GM04504 (cell line): ENCODE measurements at regions not wholly inside any gene's neighbourhood (a gene's known extent, or its start where the extent isn't known, plus 50 kb on each side); places are given as distances from the start of the nearest gene placed in this dataset.

ENCODE experiments used
- DNase-seq: peaks from one replicate; pipeline ENCODE4 v3.0.0-alpha.2; 2012; ENCODE audit warnings: low read depth

GRCh38 chr11:116077092-116077491, 572.9 kb upstream of the CADM1 start:
- DNase-seq: no peak

DNA sequence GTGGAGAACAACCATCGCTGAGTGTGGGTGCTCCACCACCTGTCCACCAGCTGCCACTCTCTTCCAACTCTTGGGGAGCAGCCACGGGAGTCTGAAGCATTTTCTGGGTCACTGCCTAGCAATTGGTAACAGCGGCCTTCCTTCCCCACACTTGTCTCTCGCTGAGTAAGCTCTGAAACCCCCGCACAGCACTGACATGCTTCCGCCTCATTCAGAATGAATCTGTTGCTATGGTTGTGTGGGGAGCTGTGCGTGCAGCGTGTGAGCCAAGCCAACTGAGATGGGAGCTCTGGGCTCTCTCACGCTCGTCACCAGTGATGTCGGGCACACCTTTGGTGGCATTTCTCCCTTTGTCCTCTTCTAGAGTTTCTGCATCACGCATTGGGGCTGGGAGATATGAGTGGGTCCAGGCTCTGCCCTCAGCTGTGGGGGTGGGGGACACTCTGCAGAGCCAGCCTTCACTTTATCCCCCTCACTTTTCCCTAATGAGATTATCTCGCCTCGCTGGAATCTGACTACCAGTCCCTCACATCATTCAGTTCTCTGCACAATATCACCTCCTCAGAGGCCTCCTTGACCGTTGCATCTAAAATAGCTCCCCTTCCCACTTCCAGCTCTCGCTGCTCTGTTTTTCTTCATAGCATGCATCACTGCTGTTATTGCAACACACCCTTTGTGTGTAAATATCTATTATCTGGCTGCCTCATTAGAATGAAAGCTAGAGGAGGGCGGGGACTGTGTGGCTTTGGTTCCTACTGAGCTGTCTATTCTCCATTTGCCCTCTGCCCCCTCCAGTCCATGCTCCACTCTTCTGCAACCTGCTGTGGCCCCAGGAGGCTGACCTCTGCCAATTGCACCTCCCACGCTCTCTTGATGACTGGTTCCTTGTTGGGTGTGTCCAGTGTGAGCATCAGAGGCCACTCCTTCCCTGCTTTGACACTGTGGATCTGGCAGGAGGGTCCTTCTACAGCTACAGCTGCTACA, 569.9 kb upstream of the CADM1 start:
- no peak for DNase-seq

- no peak for DNase-seq
These were observed 568.6 kb upstream of the CADM1 start for GRCh38 chr11:116072601-116073410.

GRCh38 chr11:116072133-116072532, 567.9 kb upstream of the CADM1 start:
- DNase-seq: no peak

DNA sequence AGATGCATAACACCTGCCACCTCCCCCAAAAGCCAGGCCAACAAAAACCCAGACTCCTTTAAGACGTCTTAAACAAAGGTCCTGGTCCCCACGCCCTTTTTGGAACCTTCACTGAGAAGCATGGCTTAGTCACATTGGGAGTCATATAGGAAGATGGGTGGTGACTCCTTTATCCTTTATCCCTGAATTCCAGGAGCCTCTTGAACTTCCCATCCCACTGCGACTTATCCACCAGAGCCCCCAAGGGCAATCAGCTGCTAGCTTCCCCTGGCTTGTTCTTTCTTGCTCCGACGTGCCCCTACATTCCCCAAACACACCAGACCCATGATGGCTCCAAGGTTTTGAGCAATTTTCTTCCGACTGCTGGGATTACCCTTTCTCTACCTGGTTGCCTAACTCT, 567.0 kb upstream of the CADM1 start:
- DNase-seq: no peak

- DNase-seq: no peak
These were observed 566.3 kb upstream of the CADM1 start for GRCh38 chr11:116070520-116070919.

GRCh38 chr11:116066777-116067176, 562.6 kb upstream of the CADM1 start:
- no peak for DNase-seq

GRCh38 chr11:116065986-116066385, 561.8 kb upstream of the CADM1 start:
- no peak for DNase-seq

DNA sequence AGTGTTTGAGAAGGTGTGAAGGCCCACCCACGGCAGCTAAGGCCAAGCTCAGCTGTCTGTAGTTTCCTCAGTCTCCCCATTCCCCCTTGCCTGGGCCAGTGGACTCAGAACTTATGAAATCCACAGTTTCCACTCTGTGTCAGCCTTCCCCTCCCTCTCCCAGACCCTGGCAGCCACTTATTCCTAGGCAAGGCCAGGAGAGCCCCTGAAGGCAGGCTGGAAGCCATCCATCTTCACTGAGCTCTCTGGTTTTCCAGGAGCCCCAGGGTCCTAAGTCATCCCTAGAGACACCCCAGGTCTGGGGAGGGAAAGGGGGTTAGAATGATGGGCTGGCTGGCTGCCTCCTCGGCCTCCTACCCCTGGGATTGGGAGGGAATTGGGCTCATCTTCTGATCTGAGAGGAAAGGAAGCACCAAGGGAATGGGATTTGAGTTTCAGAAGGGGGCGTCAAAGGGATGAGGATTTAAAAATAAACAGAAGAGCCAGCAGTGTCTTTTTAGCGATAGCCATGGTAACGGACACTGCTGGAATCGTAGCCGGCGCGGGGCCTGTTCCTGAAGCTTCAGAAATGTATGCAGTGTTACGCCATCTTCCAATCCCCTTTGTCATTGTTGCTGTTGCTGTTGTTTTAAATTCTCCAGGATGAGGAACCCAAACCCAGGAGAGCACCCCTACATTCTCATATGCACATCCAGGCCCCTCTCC, 561.1 kb upstream of the CADM1 start:
- no peak for DNase-seq

GRCh38 chr11:116062490-116063171, 558.4 kb upstream of the CADM1 start:
- DNase-seq: no peak

- no peak for DNase-seq
These were observed 557.9 kb upstream of the CADM1 start for GRCh38 chr11:116062129-116062489.

GRCh38 chr11:116061322-116061721, 557.1 kb upstream of the CADM1 start:
- DNase-seq: no peak

DNA sequence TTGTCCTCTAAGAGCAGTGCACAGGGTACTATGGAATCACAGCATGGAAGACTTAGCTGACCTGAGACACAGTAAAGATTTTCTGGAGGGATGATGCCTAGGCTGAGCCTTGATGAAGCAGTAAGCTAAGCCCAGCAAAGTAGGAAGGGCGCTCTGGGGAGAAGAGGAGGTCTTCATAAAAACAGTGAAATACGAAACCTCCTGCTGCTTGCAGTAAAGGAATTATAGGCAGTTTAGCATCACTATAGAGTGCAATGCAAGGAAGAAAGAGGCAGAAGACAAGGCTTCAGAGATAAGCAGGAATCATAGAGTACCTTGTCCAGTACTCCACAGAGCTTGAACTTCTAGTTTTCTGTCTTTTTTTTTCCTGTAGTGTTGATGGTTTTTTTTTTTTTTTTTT, 555.7 kb upstream of the CADM1 start:
- DNase-seq: no peak

- DNase-seq: no peak
These were observed 552.8 kb upstream of the CADM1 start for GRCh38 chr11:116057000-116057399.

DNA sequence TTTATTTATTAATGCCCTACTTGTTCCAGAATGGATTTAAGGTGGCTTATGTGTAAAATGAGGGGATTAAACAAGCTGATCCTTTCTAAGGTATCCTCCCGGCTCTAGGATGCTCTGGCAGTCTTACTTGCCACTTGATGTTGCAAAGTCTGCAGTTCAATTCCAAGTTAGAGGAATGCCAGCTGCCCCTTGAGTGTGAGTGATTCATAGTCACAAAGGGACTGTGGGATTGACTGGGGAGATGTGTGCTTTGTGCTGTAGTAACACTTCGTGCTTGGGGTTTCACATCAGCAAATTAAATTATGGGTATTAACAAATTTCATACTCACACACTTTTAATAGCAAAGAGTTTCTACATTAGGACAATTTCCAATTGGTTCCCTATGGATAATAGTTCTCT, 550.8 kb upstream of the CADM1 start:
- no peak for DNase-seq

GRCh38 chr11:116053548-116053919, 549.3 kb upstream of the CADM1 start:
- DNase-seq: no peak

DNA sequence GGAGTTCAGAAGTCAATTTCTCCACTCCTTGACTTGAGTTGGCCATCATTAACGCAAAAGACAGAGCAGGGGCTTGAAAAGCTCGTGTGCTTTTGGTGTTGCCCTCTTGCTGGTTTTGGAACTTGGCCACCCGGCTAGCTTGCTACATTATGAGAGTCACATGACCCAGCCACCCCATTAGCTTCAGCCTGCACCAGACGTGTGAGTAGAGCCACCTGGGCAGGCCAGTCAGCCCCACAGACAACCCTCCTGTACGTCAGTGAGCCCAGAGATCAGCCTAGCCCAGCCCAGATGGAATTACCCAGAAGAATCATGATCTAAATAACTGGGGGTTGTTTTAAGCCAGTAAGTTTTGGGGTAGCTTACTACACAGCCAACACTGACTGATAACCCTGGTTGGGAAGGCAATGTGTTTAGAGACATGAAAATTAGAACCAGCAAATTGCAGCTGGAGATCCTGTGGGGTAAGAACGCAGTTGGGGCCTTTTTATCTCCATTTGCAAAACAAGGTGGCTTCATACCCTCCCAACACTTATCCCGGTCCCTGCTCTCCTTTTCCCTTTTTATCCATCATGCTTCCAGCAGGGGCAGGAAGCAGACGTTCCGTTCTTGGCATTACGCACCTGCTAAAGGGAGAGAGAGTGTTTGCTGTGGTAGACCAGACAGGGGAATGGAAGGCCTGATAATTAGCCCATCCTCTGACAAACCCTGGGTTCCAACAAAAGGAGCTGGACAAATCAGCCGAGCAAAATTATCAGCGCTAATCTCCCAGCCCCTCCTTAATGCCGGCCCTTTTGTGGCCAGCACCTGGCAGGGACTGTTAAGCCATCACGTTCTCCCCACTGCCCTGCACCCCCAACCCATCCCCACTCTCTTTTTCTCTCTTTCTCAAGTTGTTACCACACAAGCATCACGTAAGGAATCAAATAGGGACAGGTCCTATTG, 548.7 kb upstream of the CADM1 start:
- DNase-seq: no peak

DNA sequence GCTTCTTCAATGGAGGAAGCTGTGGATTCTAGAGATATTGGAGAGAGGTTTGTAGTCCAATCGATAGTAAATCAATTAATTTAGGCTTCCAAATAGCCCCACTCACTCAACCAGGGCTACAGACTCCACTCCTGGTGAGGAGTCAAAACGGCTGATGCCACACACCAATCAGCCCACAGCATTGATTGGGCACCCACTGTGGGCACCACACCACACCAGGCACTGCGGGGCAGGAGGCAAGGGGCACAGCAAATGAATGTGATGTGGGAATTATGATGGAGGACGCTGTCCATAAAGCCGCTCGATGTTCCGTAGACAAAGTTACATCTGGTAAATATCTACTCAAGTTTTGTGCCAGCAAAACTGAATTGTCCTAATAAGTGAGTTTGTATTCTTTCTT, 547.3 kb upstream of the CADM1 start:
- DNase-seq: no peak

DNA sequence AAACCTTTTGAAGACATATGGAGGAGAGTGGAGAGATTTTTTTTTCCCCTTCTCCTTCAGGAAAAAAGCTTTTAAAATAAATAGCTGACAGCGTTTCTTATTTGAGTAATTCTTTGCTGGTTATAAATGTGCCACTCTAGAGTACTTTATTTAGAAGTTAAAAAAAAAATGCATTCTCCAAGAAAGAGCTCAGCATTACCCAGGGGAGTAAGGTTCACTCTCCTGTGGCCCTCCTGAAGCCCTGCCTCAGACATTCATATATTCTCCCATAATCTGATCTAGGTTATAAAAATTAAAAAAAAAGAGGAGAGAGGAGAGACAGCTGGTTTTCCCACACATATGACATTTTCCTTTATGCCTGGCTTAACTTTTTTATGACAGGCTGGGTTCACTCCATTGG, 545.2 kb upstream of the CADM1 start:
- no peak for DNase-seq

- DNase-seq: no peak
These were observed 541.9 kb upstream of the CADM1 start for GRCh38 chr11:116046127-116046526.

GRCh38 chr11:116044941-116045340, 540.7 kb upstream of the CADM1 start:
- DNase-seq: no peak
